ENCODE measurements at regions not wholly inside any gene's neighbourhood (a gene's known extent, or its start where the extent isn't known, plus 50 kb on each side); places are given as distances from the start of the nearest gene placed in this dataset.

GRCh38 chr1:96376846-96377245 is 344.7 kb upstream of the PTBP2 start:
- H3K27ac ChIP-seq, result no peak overlapping the region
- TF ChIP-seq, protein P1, sequence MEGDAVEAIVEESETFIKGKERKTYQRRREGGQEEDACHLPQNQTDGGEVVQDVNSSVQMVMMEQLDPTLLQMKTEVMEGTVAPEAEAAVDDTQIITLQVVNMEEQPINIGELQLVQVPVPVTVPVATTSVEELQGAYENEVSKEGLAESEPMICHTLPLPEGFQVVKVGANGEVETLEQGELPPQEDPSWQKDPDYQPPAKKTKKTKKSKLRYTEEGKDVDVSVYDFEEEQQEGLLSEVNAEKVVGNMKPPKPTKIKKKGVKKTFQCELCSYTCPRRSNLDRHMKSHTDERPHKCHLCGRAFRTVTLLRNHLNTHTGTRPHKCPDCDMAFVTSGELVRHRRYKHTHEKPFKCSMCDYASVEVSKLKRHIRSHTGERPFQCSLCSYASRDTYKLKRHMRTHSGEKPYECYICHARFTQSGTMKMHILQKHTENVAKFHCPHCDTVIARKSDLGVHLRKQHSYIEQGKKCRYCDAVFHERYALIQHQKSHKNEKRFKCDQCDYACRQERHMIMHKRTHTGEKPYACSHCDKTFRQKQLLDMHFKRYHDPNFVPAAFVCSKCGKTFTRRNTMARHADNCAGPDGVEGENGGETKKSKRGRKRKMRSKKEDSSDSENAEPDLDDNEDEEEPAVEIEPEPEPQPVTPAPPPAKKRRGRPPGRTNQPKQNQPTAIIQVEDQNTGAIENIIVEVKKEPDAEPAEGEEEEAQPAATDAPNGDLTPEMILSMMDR (IDR thresholded peaks at IDR 0.05), result no peak
- TF ChIP-seq ZFX (IDR thresholded peaks at IDR 0.05; ENCODE audit: borderline replicate concordance), result no peak

- no peak for TF ChIP-seq ZFX (IDR thresholded peaks at IDR 0.05; ENCODE audit: borderline replicate concordance)
- TF ChIP-seq, protein P1 (IDR thresholded peaks at IDR 0.05), result no peak
- H3K27ac ChIP-seq, result no peak overlapping the region
These were observed 337.0 kb upstream of the PTBP2 start for GRCh38 chr1:96384611-96385010.

- no peak overlapping the region for H3K27ac ChIP-seq
- TF ChIP-seq, protein P1 (IDR thresholded peaks at IDR 0.05), result no peak
- no peak for TF ChIP-seq ZFX (IDR thresholded peaks at IDR 0.05; ENCODE audit: borderline replicate concordance)
These were observed 333.8 kb upstream of the PTBP2 start for GRCh38 chr1:96387785-96388184.

- TF ChIP-seq, protein P1 (IDR thresholded peaks at IDR 0.05), result no peak
- TF ChIP-seq ZFX (IDR thresholded peaks at IDR 0.05; ENCODE audit: borderline replicate concordance), result no peak
- H3K27ac ChIP-seq, result no peak overlapping the region
These were observed 332.9 kb upstream of the PTBP2 start for GRCh38 chr1:96388421-96389310.

- no peak for TF ChIP-seq ZFX (IDR thresholded peaks at IDR 0.05; ENCODE audit: borderline replicate concordance)
- TF ChIP-seq, protein P1 (IDR thresholded peaks at IDR 0.05), result no peak
- no peak overlapping the region for H3K27ac ChIP-seq
These were observed 321.5 kb upstream of the PTBP2 start for GRCh38 chr1:96400089-96400488.

DNA sequence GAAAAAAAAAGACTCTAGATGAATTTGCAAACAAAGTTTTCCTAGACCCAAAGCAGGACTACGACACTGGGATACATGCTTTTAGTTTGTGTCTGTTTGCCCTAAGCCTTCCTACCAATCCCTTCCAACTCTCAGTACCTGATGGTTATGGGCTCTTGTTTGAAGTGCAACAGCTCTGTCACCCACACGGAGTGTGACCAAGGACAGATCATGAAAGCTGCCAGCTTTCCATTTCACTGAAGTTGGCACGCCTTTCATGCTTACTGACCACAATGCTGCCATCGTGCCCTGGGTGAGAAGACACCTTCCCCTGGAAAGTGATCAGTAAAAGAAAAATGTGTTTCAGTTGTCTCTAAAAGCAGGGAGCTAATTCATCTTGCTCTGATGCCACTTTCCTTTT is 312.5 kb upstream of the PTBP2 start:
- no peak overlapping the region for H3K27ac ChIP-seq
- TF ChIP-seq, protein P1 (IDR thresholded peaks at IDR 0.05), result no peak
- TF ChIP-seq ZFX (IDR thresholded peaks at IDR 0.05; ENCODE audit: borderline replicate concordance), result no peak

DNA sequence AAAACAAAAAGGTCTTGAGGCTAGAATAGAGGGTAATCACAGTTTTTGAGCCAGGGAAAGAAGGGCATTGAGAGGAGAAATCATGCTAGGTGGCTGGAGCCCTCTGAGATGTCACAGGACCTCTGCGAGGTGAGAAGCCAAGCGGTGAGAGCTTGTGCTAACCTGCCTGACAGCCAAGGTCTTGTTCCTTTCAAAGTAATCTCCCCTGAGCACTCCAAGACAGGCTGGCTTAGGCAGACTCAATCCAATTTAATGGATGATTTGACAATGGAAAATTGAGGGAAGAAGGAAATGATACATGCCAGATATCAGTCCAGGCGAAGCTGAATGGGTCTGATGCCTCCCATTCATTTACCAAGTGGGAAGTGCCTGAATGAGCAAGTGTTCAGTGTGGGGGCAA is 311.9 kb upstream of the PTBP2 start:
- H3K27ac ChIP-seq, result no peak overlapping the region
- TF ChIP-seq, protein P1 (IDR thresholded peaks at IDR 0.05), result no peak
- TF ChIP-seq ZFX (IDR thresholded peaks at IDR 0.05; ENCODE audit: borderline replicate concordance), result no peak
